Endothelial cell of umbilical vein (primary cell): ENCODE measurements at regions not wholly inside any gene's neighbourhood (a gene's known extent, or its start where the extent isn't known, plus 50 kb on each side); places are given as distances from the start of the nearest gene placed in this dataset.

Experiments
- CTCF ChIP-seq, 2 donors: IDR thresholded peaks; 1 replicate in 1 of 2; 2 replicates in 1 of 2; pipeline ENCODE4 v1.5.1; 2011; ENCODE audit warnings: low read length in 2 of 2, mild to moderate bottlenecking in 2 of 2, moderate library complexity in 2 of 2, control low read depth in 1 of 2, inconsistent platforms in 1 of 2, low read depth in 1 of 2; ENCODE audit not compliant: insufficient read depth in 1 of 2; ENCODE audit errors: extremely low read depth in 1 of 2
- EZH2 ChIP-seq: IDR thresholded peaks from 2 replicates; pipeline ENCODE4 v1.6.1; 2012; ENCODE audit warnings: borderline replicate concordance, low read depth, mild to moderate bottlenecking, moderate library complexity, low read length, inconsistent platforms; ENCODE audit not compliant: severe bottlenecking
- MAX ChIP-seq: IDR thresholded peaks from 2 replicates; pipeline ENCODE4 v1.6.1; 2011; ENCODE audit not compliant: insufficient read depth, insufficient read length
- POLR2A ChIP-seq: IDR thresholded peaks from 2 replicates; pipeline ENCODE4 v1.6.1; 2012; ENCODE audit warnings: low read depth, mild to moderate bottlenecking, control low read depth, low read length

- TF ChIP-seq POLR2A: no peak
- TF ChIP-seq CTCF (IDR thresholded peaks at IDR 0.05; ENCODE audit: extremely low read depth in 1 of 2, insufficient read depth in 1 of 2, low read depth in 1 of 2, low read length in 2 of 2): no peak
- TF ChIP-seq MAX: no peak
- no peak for TF ChIP-seq EZH2
Measured at GRCh38 chr16:27735031-27735430, 185.1 kb downstream of the KATNIP start.
